Fibroblast of mammary gland (primary cell): ENCODE measurements at regions not wholly inside any gene's neighbourhood (a gene's known extent, or its start where the extent isn't known, plus 50 kb on each side); places are given as distances from the start of the nearest gene placed in this dataset.

Source experiments
- DNase-seq: peaks from one replicate; pipeline ENCODE4 v3.0.0-alpha.2; 2010; ENCODE audit warnings: low read depth
- H3K4me3 ChIP-seq: 2 replicates; pipeline ENCODE4 v1.5.1; 2011; ENCODE audit warnings: low read depth, mild to moderate bottlenecking, low read length, moderate library complexity; ENCODE audit not compliant: control insufficient read depth
- TF ChIP-seq, protein P1 (sequence below): conservative IDR thresholded peaks from 2 replicates; pipeline ENCODE4 v1.5.1; 2011; ENCODE audit warnings: low read depth, low read length, inconsistent platforms; ENCODE audit not compliant: control insufficient read depth, insufficient read depth

DNA sequence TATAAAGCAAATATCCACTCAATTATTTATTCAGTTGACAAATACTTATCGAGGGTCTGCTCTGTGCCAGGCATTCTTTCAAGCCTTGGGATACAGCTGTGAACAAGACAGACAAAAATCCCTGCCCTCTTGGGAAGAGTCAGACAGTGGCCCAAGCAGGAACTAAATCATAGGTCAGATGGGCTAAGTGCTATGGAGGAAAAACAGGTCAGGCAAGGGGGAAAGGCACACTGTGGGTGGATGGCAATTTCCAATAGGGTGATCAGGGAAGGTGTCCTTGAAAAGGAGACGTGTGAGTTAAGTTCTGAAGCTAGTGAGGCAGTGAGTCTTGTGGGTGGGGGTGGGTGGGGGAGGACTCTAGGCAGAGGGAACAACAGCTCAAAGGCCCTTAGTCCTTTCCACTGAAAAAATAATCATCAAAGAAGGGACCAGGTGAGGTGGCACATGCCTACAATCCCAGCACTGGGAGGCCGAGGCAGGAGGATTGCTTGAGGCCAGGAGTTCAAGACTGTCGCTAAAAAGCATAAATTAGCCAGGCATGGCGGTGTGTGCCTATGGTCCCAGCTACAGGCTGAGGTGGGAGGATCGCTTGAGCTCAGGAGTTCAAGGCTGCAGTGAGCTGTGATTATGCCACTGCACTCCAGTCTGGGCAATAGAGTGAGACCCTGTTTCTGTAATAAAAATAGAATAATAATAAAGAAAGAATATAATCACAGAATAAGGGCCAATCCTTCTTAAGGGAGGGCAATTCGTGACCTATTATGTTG, 95.2 kb upstream of the CPEB4 start:
- no peak overlapping the region for H3K4me3 ChIP-seq
- TF ChIP-seq, protein P1, sequence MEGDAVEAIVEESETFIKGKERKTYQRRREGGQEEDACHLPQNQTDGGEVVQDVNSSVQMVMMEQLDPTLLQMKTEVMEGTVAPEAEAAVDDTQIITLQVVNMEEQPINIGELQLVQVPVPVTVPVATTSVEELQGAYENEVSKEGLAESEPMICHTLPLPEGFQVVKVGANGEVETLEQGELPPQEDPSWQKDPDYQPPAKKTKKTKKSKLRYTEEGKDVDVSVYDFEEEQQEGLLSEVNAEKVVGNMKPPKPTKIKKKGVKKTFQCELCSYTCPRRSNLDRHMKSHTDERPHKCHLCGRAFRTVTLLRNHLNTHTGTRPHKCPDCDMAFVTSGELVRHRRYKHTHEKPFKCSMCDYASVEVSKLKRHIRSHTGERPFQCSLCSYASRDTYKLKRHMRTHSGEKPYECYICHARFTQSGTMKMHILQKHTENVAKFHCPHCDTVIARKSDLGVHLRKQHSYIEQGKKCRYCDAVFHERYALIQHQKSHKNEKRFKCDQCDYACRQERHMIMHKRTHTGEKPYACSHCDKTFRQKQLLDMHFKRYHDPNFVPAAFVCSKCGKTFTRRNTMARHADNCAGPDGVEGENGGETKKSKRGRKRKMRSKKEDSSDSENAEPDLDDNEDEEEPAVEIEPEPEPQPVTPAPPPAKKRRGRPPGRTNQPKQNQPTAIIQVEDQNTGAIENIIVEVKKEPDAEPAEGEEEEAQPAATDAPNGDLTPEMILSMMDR: no peak
- DNase-seq: no peak

DNA sequence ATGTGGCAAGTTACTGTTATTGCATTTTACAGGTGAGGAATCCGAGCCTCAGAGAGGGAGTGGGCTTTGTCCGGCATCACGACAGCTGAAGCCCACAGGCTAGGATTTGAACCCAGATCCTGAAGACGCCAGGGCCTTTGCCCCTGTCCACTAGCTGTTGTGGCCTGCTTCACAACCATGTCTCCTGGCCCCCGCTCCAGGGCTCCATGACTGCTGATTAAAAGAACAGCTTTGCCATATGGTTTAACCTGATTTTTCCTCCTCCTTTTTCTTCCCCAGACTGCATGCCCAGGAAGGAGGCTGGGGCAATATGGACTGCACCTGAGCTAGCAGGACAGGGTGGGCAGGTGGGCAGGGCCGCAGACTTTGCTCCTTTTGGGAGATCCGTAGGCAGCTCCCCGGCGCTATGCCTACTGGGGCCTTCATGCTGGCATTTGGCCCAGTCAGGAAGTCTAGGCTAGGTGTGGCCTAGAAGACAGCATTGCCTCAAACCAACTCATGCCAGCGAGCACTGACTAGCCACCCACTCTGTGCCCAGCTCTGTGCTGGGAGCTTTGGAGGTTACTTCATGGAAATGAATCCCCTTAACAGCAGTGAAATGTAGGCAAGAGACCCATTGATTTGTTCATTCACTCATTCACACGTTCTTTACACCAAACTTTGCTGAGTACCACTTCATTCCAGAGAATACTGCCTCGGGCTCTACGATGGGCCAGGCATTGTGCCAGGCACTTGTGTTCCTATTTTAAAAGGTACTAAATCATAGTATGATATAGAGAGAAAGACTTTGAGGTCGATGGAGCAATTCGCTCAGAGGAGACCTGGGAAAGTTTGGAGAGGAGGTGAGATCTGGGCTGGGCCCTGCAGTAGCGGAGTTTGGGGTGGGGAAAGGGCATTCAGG, 94.3 kb upstream of the CPEB4 start:
- H3K4me3 ChIP-seq: no peak overlapping the region
- TF ChIP-seq, protein P1: no peak
- DNase-seq: no peak

DNA sequence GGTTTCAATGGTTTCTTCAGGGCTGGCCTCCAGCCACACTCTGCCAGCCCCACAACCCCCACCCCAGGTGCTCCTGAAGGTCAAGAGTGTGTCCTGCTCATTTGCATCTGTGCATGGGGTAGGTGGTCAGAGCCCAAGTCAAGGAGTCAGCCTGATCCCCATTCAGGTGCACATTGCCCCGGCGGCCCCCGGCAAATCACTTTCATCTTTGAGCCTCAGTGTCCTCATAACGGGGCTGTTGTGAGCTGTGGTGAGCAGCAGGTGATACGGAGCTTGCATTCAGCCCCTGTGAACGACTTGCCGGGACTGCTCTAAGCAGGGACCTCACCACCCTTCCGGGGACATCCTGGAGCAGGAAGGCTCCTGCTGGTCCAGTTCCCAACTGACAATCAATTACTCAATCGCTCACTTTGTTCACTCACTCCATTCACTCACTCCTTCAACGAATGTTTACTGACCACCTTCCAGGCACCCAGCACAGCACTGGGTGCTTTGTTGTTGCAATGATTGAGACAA, 93.2 kb upstream of the CPEB4 start:
- TF ChIP-seq, protein P1: no peak
- DNase-seq: no peak
- H3K4me3 ChIP-seq: no peak overlapping the region

DNA sequence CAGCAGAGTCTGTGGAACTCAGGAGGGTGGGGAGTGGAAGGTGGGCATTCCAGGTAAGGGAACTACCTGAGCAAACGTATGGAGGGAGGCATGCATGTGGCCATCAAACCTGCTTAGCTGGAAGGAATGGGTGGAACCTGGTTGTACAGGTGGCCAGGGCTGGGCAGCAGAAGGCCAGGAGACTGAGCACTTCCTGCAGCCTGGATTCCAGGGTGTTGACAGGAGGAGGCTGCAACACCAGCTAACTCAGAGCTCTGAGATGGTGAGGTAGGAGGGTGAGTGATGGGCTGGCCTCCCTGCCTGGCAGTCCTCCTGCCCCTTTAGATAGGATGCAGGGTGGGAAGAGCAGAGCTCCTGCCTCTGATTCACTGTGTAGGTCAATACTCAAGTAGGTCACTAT, 92.5 kb upstream of the CPEB4 start:
- no peak for DNase-seq
- H3K4me3 ChIP-seq: no peak overlapping the region
- TF ChIP-seq, protein P1: no peak

DNA sequence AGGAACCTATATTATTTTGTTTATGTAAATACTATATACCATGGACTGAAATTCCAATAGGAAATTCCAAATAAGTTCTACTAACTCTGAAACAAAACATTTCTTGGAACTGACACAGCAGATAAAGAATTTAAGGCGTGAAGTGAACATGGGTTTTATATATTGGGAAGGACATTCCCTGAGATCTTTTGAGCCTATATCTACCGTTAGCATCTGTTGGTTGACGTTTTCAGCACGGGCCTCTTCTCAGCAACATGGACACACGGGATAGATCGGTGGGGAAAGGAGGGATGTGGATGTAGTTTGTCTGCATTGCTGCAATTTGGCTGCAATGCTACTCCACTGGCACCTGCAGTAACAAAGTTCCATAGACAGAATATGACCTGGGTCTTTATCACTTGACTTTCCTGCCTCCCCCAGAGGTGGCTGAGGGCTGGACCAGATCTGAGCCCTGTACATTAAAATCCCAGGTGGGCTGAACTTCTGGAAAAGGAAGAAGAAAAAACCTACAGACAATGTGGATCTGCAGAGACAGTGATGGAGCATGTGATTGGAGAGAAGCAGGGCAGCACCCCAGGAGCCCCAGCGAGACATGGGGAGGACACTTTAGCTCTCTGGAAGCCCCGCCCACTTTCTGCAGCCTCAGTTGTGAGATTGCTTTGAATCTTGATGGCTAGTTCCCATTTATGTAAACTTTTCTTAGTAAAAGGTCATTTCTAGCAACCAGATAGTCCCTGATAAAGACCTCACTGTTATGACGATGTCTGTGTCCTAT, 91.2 kb upstream of the CPEB4 start:
- no peak for DNase-seq
- H3K4me3 ChIP-seq: no peak overlapping the region

DNA sequence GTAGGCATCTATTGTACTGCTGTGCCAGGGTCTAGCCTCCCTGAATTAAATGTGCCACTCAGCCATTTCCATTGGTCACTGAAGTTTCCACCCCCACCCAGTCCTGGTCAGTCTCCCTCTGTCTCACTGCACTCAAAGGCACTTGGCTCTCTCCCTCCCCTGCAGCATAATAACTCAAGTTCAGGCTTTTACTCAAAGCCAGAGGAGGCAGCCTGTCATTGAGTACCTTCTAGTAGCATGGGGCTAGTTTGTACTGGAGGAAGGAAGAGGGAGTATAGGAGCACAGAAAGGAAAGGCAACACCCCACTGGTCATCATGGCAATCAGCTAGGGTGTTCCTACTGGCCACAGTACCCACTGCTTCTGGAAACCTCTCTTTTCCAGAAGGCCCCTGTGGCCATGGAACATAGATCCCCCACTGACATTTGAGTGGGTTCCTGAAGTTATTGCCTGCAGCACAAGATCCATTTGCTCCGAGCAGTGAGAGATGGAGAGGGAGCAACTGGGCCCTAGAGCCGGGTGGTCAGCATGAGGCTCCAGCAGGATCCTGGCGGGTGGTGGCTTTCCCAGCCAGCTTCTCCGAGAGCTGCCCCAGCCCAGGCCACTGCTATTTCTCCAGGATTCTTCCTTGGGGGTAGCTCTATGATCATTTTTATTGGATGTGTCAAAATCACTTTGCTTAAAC, 89.9 kb upstream of the CPEB4 start:
- H3K4me3 ChIP-seq: no peak overlapping the region
- DNase-seq: no peak
- TF ChIP-seq, protein P1: no peak

More for the DNA sequence above, 91.2 kb upstream of the CPEB4 start:
- TF ChIP-seq, protein P1: no peak
